ENCODE measurements at regions not wholly inside any gene's neighbourhood (a gene's known extent, or its start where the extent isn't known, plus 50 kb on each side); places are given as distances from the start of the nearest gene placed in this dataset.

DNA sequence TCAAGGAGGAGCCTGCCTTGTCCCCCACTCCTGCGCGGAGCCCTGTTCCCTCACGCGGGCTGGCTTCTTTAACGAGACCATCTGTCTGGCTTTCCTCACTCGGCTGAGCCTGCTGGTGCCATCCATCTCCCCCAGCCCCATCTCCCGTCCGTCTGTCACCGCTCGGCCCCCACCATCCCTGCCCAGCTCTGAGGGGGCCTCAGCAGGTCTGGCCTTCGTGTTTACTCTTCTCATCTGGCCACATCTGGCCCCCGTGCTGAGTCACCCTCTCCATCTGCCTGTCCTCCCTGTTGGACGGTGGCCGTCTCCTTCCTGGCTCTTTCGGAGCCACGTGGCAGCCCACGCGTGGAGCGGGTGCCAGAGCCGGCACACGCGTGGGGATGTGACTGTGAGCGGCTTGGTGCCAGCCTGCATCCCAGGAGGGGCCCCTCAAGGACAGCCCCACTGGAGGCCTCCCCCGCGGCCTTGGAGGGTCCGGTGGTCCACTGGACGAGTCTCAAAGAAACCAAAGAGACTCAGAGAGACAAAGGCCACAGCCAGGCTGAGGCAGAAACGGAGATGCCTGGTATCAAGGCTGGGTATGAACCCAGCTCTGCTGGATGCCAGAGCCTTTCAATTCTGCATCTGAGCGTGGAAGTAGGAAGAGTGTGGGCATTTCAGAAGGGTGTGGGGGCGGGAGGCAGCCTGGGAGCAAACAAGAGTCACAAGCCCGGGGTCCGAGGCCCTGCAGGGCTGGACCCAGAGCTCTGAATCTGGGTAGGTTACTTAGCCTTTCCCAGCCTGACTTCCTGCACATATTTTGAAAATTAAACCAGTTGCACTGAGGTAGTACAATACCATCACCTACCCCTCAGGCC lies 76.7 kb upstream of the UNC5A start:
- no peak for TF ChIP-seq POLR2A (IDR thresholded peaks at IDR 0.05)
- TF ChIP-seq, protein P1, sequence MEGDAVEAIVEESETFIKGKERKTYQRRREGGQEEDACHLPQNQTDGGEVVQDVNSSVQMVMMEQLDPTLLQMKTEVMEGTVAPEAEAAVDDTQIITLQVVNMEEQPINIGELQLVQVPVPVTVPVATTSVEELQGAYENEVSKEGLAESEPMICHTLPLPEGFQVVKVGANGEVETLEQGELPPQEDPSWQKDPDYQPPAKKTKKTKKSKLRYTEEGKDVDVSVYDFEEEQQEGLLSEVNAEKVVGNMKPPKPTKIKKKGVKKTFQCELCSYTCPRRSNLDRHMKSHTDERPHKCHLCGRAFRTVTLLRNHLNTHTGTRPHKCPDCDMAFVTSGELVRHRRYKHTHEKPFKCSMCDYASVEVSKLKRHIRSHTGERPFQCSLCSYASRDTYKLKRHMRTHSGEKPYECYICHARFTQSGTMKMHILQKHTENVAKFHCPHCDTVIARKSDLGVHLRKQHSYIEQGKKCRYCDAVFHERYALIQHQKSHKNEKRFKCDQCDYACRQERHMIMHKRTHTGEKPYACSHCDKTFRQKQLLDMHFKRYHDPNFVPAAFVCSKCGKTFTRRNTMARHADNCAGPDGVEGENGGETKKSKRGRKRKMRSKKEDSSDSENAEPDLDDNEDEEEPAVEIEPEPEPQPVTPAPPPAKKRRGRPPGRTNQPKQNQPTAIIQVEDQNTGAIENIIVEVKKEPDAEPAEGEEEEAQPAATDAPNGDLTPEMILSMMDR (IDR thresholded peaks at IDR 0.05): no peak

Data from tibial nerve (tissue), 3 donors.